Transverse colon (tissue), 4 donors: ENCODE measurements at regions not wholly inside any gene's neighbourhood (a gene's known extent, or its start where the extent isn't known, plus 50 kb on each side); places are given as distances from the start of the nearest gene placed in this dataset.
"Not testable (repeated sequence)": the region's sequence is repeated elsewhere in the genome, so short reads cannot be mapped to it uniquely, and the experiment has no call there.

Experiments
- CTCF ChIP-seq, 5 experiments: fragments of 200-600 bp in 3 of 5; fragments of 450-650 bp in 2 of 5; sonication (generic) in 3 of 5; IDR thresholded peaks; 1 replicate in 2 of 5; 2 replicates in 3 of 5; pipeline ENCODE4 v1.5.1; 2016 to 2017; ENCODE audit warnings: antibody characterized with exemption in 5 of 5, inconsistent platforms in 3 of 5, mild to moderate bottlenecking in 2 of 5, moderate library complexity in 1 of 5
- EP300 ChIP-seq: sonication (generic); formaldehyde crosslinking; IDR thresholded peaks from one replicate; pipeline ENCODE4 v1.6.1; 2017; ENCODE audit warnings: antibody characterized with exemption, low read depth
- POLR2A ChIP-seq: fragments of 450-650 bp; IDR thresholded peaks from one replicate; pipeline ENCODE4 v1.6.1; 2016; ENCODE audit warnings: antibody characterized with exemption, mild to moderate bottlenecking, moderate library complexity
- POLR2AphosphoS5 ChIP-seq, 3 donors: sonication (generic); formaldehyde crosslinking; IDR thresholded peaks; one replicate each; pipeline ENCODE4 v1.6.1; 2016; ENCODE audit warnings: antibody characterized with exemption in 3 of 3

- not testable (repeated sequence) for TF ChIP-seq EP300; CTCF (IDR thresholded peaks at IDR 0.05); POLR2AphosphoS5 (IDR thresholded peaks at IDR 0.05); POLR2A
These were observed 1025.7 kb downstream of the NCAM2 start for GRCh38 chr21:22023896-22024295.
